AG04450 (cell line): ENCODE measurements at regions not wholly inside any gene's neighbourhood (a gene's known extent, or its start where the extent isn't known, plus 50 kb on each side); places are given as distances from the start of the nearest gene placed in this dataset.

Source experiments
- CTCF ChIA-PET: fragments of 300-600, 350-600 bp; formaldehyde crosslinking; extraction: SDS; loops from one replicate; lab custom pipeline; 2022; ENCODE audit warnings: antibody characterized with exemption, inconsistent platforms; lab: Charles Lee
- POLR2A ChIA-PET: fragments of 350-600 bp; formaldehyde crosslinking; extraction: SDS; loops from one replicate; lab custom pipeline; 2021; ENCODE audit warnings: antibody characterized with exemption, inconsistent platforms; lab: Yijun Ruan, JAX
- DNase-seq: peaks from one replicate; pipeline ENCODE4 v3.0.0-alpha.2; 2011; ENCODE audit warnings: low read depth, low spot score
- H3K27ac ChIP-seq: one replicate; pipeline ENCODE4 v1.5.1; 2012; ENCODE audit warnings: low read depth, low read length, control low read depth
- H3K27me3 ChIP-seq: one replicate; pipeline ENCODE4 v1.6.0; 2012; ENCODE audit warnings: low read length; ENCODE audit not compliant: control insufficient read depth, insufficient read depth
- H3K4me3 ChIP-seq: 2 replicates; pipeline ENCODE4 v1.5.1; 2011; ENCODE audit warnings: mild to moderate bottlenecking, low read depth, low read length, control low read depth
- H3K9me3 ChIP-seq: 2 replicates; pipeline ENCODE4 v1.5.1; 2012; ENCODE audit warnings: low read length; ENCODE audit not compliant: control insufficient read depth, insufficient read depth
- CTCF ChIP-seq: IDR thresholded peaks from 2 replicates; pipeline ENCODE4 v1.5.1; 2011; ENCODE audit warnings: low read depth, low read length, control low read depth, inconsistent platforms

- H3K4me3 ChIP-seq = no peak overlapping the region
- H3K27ac ChIP-seq = no peak overlapping the region
- H3K27me3 ChIP-seq = no peaks in the 10 kb centered on the region
- H3K9me3 ChIP-seq = peaks cover 3% of the 10 kb centered on the region; the same call in 1 of the 2 replicates
- POLR2A ChIA-PET = no interaction called here
- no peak for DNase-seq
- CTCF ChIA-PET = no interaction called here
- no peak for TF ChIP-seq CTCF
These were observed 142.4 kb downstream of the LYPLAL1 start for GRCh38 chr1:219316066-219316465.

- Histone ChIP-seq H3K27me3 (no peaks in the 10 kb centered on the region), H3K4me3 (no peak overlapping the region), H3K27ac (no peak overlapping the region), H3K9me3 (peaks cover 3% of the 10 kb centered on the region; the same call in 1 of the 2 replicates)
- ChIA-PET CTCF (interaction anchor here (0.6 kb wide), 1 partner anchor 995 kb away, joined by 3 read pairs; no protein-coding TSS in a partner anchor), POLR2A (no interaction called here)
- DNase-seq = no peak
- no peak for TF ChIP-seq CTCF
These were observed 140.3 kb downstream of the LYPLAL1 start for GRCh38 chr1:219313961-219314360.

GRCh38 chr1:219312967-219313366, 139.3 kb downstream of the LYPLAL1 start:
- TF ChIP-seq CTCF = no peak
- H3K4me3 ChIP-seq = no peak overlapping the region
- H3K27me3 ChIP-seq = no peaks in the 10 kb centered on the region
- no peak for DNase-seq
- CTCF ChIA-PET = interaction anchor here (0.6 kb wide), 1 partner anchor 1012 kb away, joined by 4 read pairs; no protein-coding TSS in a partner anchor
- no peak overlapping the region for H3K27ac ChIP-seq
- peaks cover 9% of the 10 kb centered on the region for H3K9me3 ChIP-seq
- POLR2A ChIA-PET = no interaction called here

GRCh38 chr1:219310181-219310728, 136.6 kb downstream of the LYPLAL1 start:
- no peak for DNase-seq
- Histone ChIP-seq H3K4me3 (no peak overlapping the region), H3K27me3 (no peaks in the 10 kb centered on the region), H3K27ac (no peak overlapping the region), H3K9me3 (peaks cover 9% of the 10 kb centered on the region)
- ChIA-PET CTCF (interaction anchor here (0.9 kb wide), 1 partner anchor 12 kb away, joined by 3 read pairs; no protein-coding TSS in a partner anchor), POLR2A (no interaction called here)
- no peak for TF ChIP-seq CTCF

- no peaks in the 10 kb centered on the region for H3K27me3 ChIP-seq
- peaks cover 6% of the 10 kb centered on the region for H3K9me3 ChIP-seq
- no peak for DNase-seq
- ChIA-PET CTCF (no interaction called here), POLR2A (no interaction called here)
- no peak overlapping the region for H3K27ac ChIP-seq
- TF ChIP-seq CTCF = no peak
- no peak overlapping the region for H3K4me3 ChIP-seq
These were observed 134.7 kb downstream of the LYPLAL1 start for GRCh38 chr1:219308367-219308766.
